AG10803 (cell line): ENCODE measurements at regions not wholly inside any gene's neighbourhood (a gene's known extent, or its start where the extent isn't known, plus 50 kb on each side); places are given as distances from the start of the nearest gene placed in this dataset.

Experiments
- DNase-seq: peaks from one replicate; pipeline ENCODE4 v3.0.0; 2010; ENCODE audit warnings: low read depth
- H3K4me3 ChIP-seq: 2 replicates; pipeline ENCODE4 v1.5.1; 2011; ENCODE audit warnings: mild to moderate bottlenecking, low read length, control low read depth
- TF ChIP-seq, protein P1 (sequence below): conservative IDR thresholded peaks from 2 replicates; pipeline ENCODE4 v1.5.1; 2011; ENCODE audit warnings: mild to moderate bottlenecking, low read length, control low read depth, inconsistent platforms

DNA sequence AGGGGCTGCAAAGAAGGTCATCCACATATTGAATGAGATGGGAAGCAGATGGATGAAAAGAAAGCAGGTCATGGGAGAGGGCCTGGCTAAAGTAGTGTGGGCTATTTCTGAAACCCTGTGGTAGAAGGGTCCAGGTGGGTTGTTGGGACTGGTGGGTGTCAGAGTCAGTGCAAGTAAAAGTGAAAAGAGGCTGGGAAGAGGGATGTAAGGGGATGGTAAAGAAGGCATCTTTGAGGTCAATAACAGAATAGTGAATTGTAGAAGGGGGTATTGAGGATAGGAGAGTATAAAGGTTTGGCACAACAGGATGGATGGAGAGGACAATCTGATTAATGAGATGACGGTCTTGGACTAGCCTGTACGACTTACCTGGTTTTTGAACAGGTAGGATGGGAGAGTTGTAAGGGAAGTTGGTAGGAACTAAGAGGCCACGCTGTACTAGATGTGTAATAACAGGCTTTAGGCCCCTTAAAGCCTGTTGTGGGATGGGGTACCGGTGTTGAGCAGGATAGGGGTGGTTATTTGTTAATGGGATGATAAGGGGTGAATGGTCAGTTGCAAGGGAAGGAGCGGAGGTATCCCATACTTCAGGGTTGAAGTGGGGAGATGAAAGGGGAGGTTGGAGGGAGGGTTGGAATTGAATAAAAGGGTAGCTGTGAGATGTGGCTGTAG lies 748.9 kb upstream of the ADGRB3 start:
- TF ChIP-seq, protein P1, sequence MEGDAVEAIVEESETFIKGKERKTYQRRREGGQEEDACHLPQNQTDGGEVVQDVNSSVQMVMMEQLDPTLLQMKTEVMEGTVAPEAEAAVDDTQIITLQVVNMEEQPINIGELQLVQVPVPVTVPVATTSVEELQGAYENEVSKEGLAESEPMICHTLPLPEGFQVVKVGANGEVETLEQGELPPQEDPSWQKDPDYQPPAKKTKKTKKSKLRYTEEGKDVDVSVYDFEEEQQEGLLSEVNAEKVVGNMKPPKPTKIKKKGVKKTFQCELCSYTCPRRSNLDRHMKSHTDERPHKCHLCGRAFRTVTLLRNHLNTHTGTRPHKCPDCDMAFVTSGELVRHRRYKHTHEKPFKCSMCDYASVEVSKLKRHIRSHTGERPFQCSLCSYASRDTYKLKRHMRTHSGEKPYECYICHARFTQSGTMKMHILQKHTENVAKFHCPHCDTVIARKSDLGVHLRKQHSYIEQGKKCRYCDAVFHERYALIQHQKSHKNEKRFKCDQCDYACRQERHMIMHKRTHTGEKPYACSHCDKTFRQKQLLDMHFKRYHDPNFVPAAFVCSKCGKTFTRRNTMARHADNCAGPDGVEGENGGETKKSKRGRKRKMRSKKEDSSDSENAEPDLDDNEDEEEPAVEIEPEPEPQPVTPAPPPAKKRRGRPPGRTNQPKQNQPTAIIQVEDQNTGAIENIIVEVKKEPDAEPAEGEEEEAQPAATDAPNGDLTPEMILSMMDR, result no peak
- H3K4me3 ChIP-seq, result no peak overlapping the region
- no peak for DNase-seq

DNA sequence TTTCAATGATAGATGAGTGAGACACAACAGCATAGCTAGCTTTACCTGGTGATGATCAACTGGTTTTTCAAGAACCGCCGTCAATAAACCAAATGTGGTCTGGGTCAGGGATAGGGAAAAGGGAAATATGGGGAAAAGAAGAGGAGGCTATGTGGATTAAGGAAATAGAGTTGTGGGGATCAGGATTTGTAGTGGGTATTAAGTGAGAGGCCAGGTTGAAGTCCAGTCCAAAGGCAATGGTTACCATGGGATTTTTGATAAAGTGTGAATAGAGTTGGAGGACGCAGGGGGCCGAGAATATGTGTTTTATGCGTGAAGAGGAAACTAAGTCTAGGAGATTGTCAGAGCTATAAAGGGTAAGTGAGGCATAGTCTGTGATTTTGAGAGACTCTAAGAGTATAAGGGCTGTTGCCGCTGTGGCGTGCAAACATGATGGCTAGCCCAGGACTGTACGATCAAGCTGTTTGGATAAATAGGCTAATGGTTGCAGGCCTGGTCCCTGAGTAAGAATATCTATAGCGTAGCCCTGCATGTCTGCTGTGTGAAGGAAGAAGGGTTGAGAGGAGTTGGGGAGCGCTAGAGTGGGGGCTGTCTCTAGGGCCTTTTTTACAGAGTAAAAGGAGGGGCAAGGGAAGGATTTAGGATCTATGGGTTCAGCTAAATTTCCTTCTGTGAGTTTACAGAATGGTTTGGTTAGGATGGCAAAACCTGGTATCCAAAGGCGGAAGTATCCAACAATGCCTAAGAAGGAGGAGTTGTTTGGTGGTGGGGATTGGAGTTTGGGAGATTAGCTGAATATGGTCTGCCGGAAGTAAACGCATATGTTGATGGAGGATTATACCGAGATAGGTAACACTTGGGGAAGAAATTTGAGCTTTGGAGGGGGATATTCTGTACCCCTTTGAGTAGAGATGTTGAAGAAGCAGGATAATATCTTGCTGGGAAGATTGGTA lies 749.7 kb upstream of the ADGRB3 start:
- no peak overlapping the region for H3K4me3 ChIP-seq
- TF ChIP-seq, protein P1, result no peak
- DNase-seq, result no peak

DNA sequence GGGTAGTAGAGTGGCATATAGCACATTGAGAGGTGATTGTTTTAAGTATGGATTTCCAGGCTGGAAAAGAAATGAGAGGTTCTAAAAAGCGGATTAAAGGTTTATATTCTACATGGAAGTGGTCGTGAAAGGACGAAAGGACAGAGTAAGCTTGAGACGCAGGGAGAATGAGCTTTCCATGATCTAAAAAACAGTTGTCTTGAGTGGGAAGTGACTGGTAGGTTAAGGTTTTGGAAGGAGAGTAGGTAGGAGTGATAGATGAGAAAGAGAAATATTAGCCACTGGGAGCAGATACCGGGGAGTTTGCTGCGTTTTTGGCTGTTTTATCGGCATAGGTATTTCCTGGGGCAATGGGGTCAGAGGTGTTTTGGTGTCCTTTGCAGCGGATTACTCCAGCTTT lies 750.6 kb upstream of the ADGRB3 start:
- no peak for DNase-seq
- H3K4me3 ChIP-seq, result no peak overlapping the region
- TF ChIP-seq, protein P1, result no peak

DNA sequence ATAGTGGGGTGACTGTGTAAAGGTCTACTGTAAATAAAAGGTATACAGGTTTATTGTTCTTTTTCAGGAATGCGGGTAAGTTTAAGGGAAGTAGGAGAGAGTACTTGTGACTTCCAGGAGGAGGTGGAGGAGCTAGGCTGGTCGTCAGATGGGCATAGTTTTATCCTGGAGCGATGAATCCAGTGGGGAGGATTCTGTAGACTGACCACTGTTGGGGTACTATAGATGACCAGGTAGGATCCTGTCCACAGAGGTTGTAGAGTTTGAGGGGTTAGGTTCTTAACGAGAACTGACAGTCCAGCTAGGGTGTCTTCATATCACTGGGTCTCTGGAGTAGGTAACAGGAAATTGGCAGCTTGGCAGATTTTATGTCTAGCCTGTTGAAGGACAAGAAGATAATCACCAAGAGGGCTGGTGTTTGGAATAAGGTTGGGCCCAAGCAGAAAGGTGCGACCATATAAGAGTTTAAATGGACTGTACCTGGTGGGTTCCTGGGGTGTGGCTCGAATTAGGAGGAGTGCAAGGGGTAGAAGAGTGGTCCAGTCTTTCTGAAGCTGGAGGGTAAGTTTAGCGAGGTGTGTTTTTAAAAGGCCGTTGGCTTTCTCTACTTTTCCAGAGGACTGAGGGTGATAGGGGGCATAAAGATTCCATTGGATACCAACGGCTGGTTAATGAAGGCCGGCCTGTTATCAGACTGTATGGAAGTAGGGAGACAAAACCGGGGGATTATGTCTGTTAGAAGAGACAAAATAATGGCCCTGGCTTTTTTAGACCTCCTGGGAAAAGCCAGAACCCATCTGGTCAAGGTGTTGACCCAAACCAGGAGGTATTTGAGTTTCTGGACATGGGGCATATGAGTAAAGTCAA lies 751.3 kb upstream of the ADGRB3 start:
- no peak overlapping the region for H3K4me3 ChIP-seq
- no peak for DNase-seq
- TF ChIP-seq, protein P1, result no peak

DNA sequence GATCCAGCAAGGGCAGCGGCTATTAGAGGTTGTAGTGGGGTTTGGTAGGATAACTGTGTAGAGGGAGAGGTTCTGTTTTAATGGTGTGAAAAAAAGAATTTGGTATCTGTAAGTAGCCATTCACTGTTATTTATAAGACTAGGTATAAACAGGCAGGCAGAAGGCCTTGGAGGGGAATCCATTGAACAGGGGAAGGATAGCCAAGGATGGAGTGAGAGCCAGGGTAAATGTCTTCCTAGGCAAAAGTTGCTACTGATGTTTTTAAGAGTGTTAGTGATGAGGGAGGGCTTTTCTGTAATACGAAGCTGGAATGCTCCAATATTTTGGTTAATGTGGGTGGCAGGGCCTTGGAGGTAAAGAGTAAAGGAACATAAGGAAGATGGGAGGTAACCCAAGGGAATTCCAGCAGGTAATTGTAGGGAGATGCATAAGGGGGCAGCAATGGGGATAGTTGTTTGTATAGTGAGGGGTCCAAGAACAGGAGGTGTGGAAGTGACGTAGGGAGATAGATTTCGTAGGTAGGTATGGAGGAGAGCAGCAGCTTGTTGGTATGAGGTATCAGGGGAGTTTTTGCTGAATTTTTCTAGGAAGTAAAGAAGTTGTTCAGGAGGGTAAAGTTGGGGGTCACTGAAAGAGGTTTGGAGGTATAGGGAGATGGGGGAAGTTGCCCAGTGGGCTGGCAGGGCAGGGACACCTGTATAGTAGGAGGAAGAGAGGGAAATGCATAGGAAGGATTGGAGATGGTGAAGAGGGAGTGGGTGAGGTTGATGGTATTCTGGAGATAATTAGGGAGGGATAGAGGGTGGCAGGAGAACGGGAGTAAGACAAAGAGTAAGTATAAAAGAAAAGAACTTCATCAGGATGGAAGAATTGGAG lies 752.4 kb upstream of the ADGRB3 start:
- DNase-seq, result no peak
- TF ChIP-seq, protein P1, result no peak
- H3K4me3 ChIP-seq, result no peak overlapping the region

DNA sequence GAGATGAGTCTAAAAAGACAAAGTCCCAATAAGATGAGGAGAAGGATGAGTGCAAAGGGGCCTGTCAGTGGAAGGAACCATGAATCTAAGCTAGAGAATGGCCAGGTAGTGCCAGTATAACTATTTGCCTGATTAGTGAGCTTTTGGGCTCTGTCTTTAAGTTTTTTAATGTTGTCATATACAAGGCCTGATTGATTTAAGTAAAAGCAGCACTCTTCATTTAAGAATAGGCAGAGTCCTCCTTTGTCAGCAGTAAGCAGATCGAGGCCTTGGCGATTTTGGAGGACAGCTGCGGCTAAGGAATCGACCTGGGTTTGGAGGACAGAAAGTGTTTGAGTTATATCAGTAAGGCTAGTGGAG lies 753.4 kb upstream of the ADGRB3 start:
- TF ChIP-seq, protein P1, result no peak
- no peak overlapping the region for H3K4me3 ChIP-seq
- no peak for DNase-seq
